Tibial artery (tissue), 4 donors: ENCODE measurements at regions not wholly inside any gene's neighbourhood (a gene's known extent, or its start where the extent isn't known, plus 50 kb on each side); places are given as distances from the start of the nearest gene placed in this dataset.
A peak's percentile ranks its signal among the peaks of the same experiment; 100 is the strongest.

ENCODE experiments used
- DNase-seq, 2 donors: peaks; one replicate each; pipeline ENCODE4 v3.0.0-alpha.2; 2019
- H3K27ac ChIP-seq, 2 donors: fragments of 200-600 bp; sonication (generic) in 1 of 2; 1 replicate in 1 of 2; 2 replicates in 1 of 2; pipeline ENCODE4 v1.5.1; 2018 to 2019; ENCODE audit warnings: mild to moderate bottlenecking in 1 of 2
- H3K27me3 ChIP-seq, 2 donors: fragments of 200-600 bp; sonication (generic) in 1 of 2; one replicate each; pipeline versions ENCODE4 v1.5.1 to v1.6.0; 2016 to 2019
- H3K36me3 ChIP-seq, 3 donors: fragments of 200-600 bp; sonication (generic) in 2 of 3; one replicate each; pipeline ENCODE4 v1.5.1; 2016 to 2019; ENCODE audit warnings: mild to moderate bottlenecking in 2 of 3
- H3K4me1 ChIP-seq, 4 donors: fragments of 200-600 bp; sonication (generic) in 2 of 4; 1 replicate in 3 of 4; 2 replicates in 1 of 4; pipeline ENCODE4 v1.5.1; 2016 to 2019
- H3K4me3 ChIP-seq, 2 donors: fragments of 200-600 bp; sonication (generic) in 1 of 2; 1 replicate in 1 of 2; 2 replicates in 1 of 2; pipeline ENCODE4 v1.5.1; 2018 to 2019; ENCODE audit warnings: mild to moderate bottlenecking in 2 of 2
- H3K9me3 ChIP-seq, 3 donors: fragments of 200-600 bp; sonication (generic) in 1 of 3; one replicate each; pipeline ENCODE4 v1.5.1; 2016 to 2019
- intact Hi-C: fragments of 100-400 bp; cut with DNase I; formaldehyde crosslinking; loops from one replicate; pipeline ENCODE4 v1.15.0; 2023; ENCODE audit warnings: low total_unique reads
- TF ChIP-seq, protein P1 (sequence below), 2 experiments: fragments of 200-600 bp in 1 of 2; fragments of 450-650 bp in 1 of 2; IDR thresholded peaks; one replicate each; pipeline ENCODE4 v1.5.1; 2017 to 2019; ENCODE audit warnings: antibody characterized with exemption in 2 of 2, mild to moderate bottlenecking in 1 of 2, moderate library complexity in 1 of 2

DNA sequence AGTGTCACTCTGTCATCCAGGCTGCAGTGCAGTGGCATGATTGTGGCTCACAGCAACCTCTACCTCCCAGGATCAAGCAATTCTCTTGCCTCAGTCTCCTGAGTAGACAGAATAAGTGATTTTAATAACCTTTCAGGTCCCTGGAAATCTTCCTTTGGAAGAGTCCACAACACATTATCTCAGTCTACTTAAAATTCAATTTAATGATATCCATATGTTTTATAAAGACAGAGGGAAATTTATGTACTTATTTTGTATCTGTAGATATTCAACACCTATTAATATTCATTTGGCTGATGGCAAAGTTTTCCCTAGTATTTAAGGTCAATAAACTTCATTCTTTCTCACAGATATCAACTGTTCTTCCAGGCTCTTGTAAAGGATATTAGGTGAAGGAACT, 881.4 kb upstream of the GJE1 start:
- no peaks in the 10 kb centered on the region for H3K36me3 ChIP-seq
- no peaks in the 10 kb centered on the region for H3K9me3 ChIP-seq
- intact Hi-C loops: no loop called here
- no peak overlapping the region for H3K4me3 ChIP-seq
- H3K27me3 ChIP-seq: no peaks in the 10 kb centered on the region
- H3K27ac ChIP-seq: no peak overlapping the region
- DNase-seq: no peak
- TF ChIP-seq, protein P1, sequence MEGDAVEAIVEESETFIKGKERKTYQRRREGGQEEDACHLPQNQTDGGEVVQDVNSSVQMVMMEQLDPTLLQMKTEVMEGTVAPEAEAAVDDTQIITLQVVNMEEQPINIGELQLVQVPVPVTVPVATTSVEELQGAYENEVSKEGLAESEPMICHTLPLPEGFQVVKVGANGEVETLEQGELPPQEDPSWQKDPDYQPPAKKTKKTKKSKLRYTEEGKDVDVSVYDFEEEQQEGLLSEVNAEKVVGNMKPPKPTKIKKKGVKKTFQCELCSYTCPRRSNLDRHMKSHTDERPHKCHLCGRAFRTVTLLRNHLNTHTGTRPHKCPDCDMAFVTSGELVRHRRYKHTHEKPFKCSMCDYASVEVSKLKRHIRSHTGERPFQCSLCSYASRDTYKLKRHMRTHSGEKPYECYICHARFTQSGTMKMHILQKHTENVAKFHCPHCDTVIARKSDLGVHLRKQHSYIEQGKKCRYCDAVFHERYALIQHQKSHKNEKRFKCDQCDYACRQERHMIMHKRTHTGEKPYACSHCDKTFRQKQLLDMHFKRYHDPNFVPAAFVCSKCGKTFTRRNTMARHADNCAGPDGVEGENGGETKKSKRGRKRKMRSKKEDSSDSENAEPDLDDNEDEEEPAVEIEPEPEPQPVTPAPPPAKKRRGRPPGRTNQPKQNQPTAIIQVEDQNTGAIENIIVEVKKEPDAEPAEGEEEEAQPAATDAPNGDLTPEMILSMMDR (IDR thresholded peaks at IDR 0.05): no peak
- H3K4me1 ChIP-seq: peaks cover 0 to 42% (median 8%) of the 10 kb centered on the region in 4 donors

DNA sequence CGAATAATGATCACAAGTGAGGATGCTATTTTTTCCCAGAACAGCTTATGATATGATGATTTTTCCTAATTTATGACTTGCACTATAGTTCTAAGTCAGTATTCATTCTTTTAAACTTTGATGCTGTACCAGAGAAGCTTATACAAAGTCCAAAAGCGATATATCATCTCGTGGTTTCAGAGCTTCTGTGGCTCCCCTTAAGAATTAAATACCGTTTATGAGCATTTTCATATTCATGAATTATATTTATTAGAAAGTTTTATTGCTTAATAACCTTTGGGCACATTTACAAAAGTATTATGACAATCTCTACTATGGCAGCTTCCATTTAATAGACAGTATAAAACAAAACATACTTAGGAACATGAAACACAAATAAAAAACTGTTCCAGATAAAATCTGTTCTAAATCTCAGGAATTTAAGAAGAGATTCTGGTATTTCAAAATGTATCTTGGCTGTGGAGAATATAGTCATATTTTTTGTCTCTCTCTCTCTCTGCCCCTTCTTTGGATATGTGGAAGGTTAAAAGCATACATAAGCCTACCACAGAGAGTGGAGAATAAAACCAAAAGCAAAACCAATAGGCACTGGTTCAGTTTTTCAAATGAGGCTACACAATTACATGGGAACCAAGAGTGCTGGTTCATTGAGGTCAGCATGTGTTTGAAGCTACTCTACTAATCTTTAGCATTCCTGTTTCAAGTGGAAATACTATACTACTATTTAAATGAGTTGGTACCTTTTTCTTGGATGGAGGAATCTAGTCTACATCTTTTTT, 884.5 kb upstream of the GJE1 start:
- Histone ChIP-seq H3K4me3 (no peak overlapping the region), H3K27me3 (no peaks in the 10 kb centered on the region), H3K9me3 (no peaks in the 10 kb centered on the region), H3K4me1 (peaks cover 0 to 22% (median 0%) of the 10 kb centered on the region in 4 donors), H3K27ac (peak overlapping the region; percentile 16 to 20), H3K36me3 (no peaks in the 10 kb centered on the region)
- TF ChIP-seq, protein P1 (IDR thresholded peaks at IDR 0.05): no peak
- DNase-seq: no peak
- intact Hi-C loops: no loop called here

DNA sequence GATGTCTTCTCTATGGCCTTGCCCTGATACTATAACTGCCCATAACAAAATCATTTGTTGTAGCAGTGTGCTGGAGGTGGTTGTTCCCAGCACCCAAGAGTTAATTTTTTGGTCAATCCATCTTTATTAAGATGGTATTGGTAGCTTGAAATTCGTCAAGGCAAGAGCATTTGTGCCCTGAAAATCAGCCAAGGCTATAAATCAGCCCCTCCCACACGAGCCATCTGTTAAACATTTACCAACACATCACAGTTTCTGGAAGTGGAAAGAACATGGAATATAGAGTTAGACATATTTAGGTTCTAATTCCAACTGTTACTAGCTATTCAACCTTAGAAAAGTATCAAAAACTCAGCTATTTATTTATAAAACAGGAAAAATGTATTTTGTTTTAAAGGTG, 888.4 kb upstream of the GJE1 start:
- H3K27me3 ChIP-seq: no peaks in the 10 kb centered on the region
- no peaks in the 10 kb centered on the region for H3K36me3 ChIP-seq
- no peak for DNase-seq
- intact Hi-C loops: no loop called here
- TF ChIP-seq, protein P1 (IDR thresholded peaks at IDR 0.05): no peak
- H3K4me3 ChIP-seq: no peak overlapping the region
- peaks cover 0 to 5% (median 0%) of the 10 kb centered on the region in 4 donors for H3K4me1 ChIP-seq
- H3K27ac ChIP-seq: no peak overlapping the region
- H3K9me3 ChIP-seq: no peaks in the 10 kb centered on the region

DNA sequence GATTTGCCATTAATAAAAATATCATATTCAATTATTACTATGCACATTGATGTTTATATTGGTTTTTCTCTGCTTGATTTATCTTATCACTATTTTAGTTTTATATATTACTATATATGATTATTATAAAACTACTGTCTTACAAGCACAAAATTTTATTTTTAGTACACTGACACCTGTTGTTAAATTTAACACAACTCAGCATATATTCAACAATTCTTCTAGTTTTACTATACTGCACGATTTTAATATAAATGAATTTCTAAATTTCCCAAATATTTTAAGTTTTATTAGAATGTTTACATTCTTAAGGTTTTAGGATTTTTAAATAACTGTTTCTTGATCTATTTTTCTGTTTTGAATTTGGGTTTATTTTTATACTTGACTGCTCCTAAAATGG, 889.8 kb upstream of the GJE1 start:
- Histone ChIP-seq H3K27ac (no peak overlapping the region), H3K27me3 (no peaks in the 10 kb centered on the region), H3K9me3 (no peaks in the 10 kb centered on the region), H3K4me3 (no peak overlapping the region), H3K4me1 (no peaks in the 10 kb centered on the region), H3K36me3 (no peaks in the 10 kb centered on the region)
- DNase-seq: no peak
- TF ChIP-seq, protein P1 (IDR thresholded peaks at IDR 0.05): no peak
- intact Hi-C loops: no loop called here

DNA sequence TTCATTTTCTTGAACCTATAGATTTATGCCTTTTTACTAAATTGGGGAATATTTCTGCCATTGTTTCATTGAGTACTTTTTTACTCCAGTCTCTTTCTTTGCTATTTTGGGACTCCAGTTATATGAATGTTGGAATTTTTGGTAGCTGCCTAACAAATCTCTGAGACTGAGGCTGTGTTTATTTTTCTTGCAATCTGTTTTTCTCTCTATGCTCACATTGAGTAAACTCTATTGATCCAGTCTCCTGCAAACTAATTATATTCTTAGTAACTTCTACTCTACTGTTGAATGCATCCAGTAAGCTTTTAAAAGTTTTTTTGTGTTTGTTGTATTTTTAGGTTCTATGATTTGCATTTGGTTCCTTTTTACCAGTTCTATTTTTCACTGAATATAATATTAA, 903.4 kb upstream of the GJE1 start:
- no peak for DNase-seq
- no peak overlapping the region for H3K27ac ChIP-seq
- no peaks in the 10 kb centered on the region for H3K36me3 ChIP-seq
- no peak overlapping the region for H3K4me3 ChIP-seq
- TF ChIP-seq, protein P1 (IDR thresholded peaks at IDR 0.05): no peak
- no peaks in the 10 kb centered on the region for H3K9me3 ChIP-seq
- H3K4me1 ChIP-seq: no peaks in the 10 kb centered on the region
- no peaks in the 10 kb centered on the region for H3K27me3 ChIP-seq
- intact Hi-C loops: no loop called here
